SK-N-SH (cell line): ENCODE measurements at regions not wholly inside any gene's neighbourhood (a gene's known extent, or its start where the extent isn't known, plus 50 kb on each side); places are given as distances from the start of the nearest gene placed in this dataset.

Source experiments
- CTCF ChIA-PET: fragments of 300-600, 350-600 bp; formaldehyde crosslinking; extraction: SDS; loops from one replicate; lab custom pipeline; 2021; lab: Yijun Ruan, JAX
- POLR2A ChIA-PET: fragments of 350-600 bp; sonication (Branson Sonifier 250); formaldehyde crosslinking; extraction: SDS; loops from one replicate; lab custom pipeline; 2020; ENCODE audit warnings: antibody characterized with exemption, inconsistent platforms; lab: Yijun Ruan, JAX
- DNase-seq: peaks from one replicate; pipeline ENCODE4 v3.0.0; 2012
- H2AFZ ChIP-seq: fragments of 200-600 bp; sonication (generic); 2 replicates; pipeline ENCODE4 v1.8.1; 2016; ENCODE audit warnings: antibody characterized with exemption, mild to moderate bottlenecking, low read depth
- H3F3A ChIP-seq: fragments of 200-600 bp; sonication (generic); replicated peaks from 2 replicates; pipeline ENCODE3; 2016; ENCODE audit warnings: antibody characterized with exemption, mild to moderate bottlenecking; ENCODE audit not compliant: insufficient read depth
- H3K27ac ChIP-seq, 2 experiments: fragments of 200-500 bp in 1 of 2; fragments of 200-600 bp in 1 of 2; sonication (Bioruptor generic) in 1 of 2; sonication (generic), shearing (Covaris generic) in 1 of 2; 2 replicates each; pipeline versions ENCODE4 v1.5.1 to v1.6.1; 2014 to 2016; ENCODE audit warnings: low read depth in 2 of 2, inconsistent platforms in 1 of 2, low read length in 1 of 2, mild to moderate bottlenecking in 1 of 2, mixed read lengths in 1 of 2
- H3K27me3 ChIP-seq: fragments of 200-600 bp; sonication (generic), shearing (Covaris generic); 2 replicates; pipeline ENCODE4 v1.6.1; 2016; ENCODE audit warnings: mixed run types; ENCODE audit not compliant: insufficient read depth
- H3K36me3 ChIP-seq, 2 experiments: fragments of 200-500 bp in 1 of 2; fragments of 200-600 bp in 1 of 2; sonication (Bioruptor generic) in 1 of 2; sonication (generic) in 1 of 2; replicated peaks in 1 of 2; 2 replicates each; pipeline versions ENCODE3 to v1.5.1; 2014 to 2016; ENCODE audit warnings: low read length in 1 of 2, mild to moderate bottlenecking in 1 of 2; ENCODE audit not compliant: insufficient read depth in 2 of 2, control insufficient read depth in 1 of 2
- H3K4me1 ChIP-seq, 2 experiments: fragments of 200-500 bp in 1 of 2; fragments of 200-600 bp in 1 of 2; sonication (Bioruptor generic) in 1 of 2; sonication (generic), shearing (Covaris generic) in 1 of 2; 2 replicates each; pipeline versions ENCODE4 v1.5.1 to v1.6.1; 2014 to 2016; ENCODE audit warnings: low read depth in 1 of 2, low read length in 1 of 2, mixed run types in 1 of 2; ENCODE audit not compliant: insufficient read depth in 2 of 2, control insufficient read depth in 1 of 2
- H3K4me2 ChIP-seq: fragments of 200-600 bp; sonication (generic), shearing (Covaris generic); 2 replicates; pipeline ENCODE4 v1.6.1; 2017; ENCODE audit warnings: mixed run types
- H3K4me3 ChIP-seq, 2 experiments: fragments of 200-500 bp in 1 of 2; fragments of 200-600 bp in 1 of 2; sonication (Bioruptor generic) in 1 of 2; sonication (generic), shearing (Covaris generic) in 1 of 2; 2 replicates each; pipeline versions ENCODE4 v1.5.1 to v1.8.1; 2014 to 2016; ENCODE audit warnings: low read depth in 2 of 2, inconsistent platforms in 1 of 2, low read length in 1 of 2, mild to moderate bottlenecking in 1 of 2, mixed read lengths in 1 of 2, moderate library complexity in 1 of 2
- H3K79me2 ChIP-seq: fragments of 200-600 bp; sonication (generic); 2 replicates; pipeline ENCODE4 v1.8.1; 2017; ENCODE audit warnings: mild to moderate bottlenecking; ENCODE audit not compliant: insufficient read depth
- H3K9ac ChIP-seq: fragments of 200-600 bp; sonication (generic); 2 replicates; pipeline ENCODE4 v1.6.1; 2017; ENCODE audit warnings: mixed run types
- H3K9me2 ChIP-seq: fragments of 200-600 bp; sonication (generic); 2 replicates; pipeline ENCODE4 v1.6.1; 2017; ENCODE audit warnings: mixed run types
- H3K9me3 ChIP-seq: fragments of 200-600 bp; sonication (generic); 2 replicates; pipeline ENCODE4 v1.6.1; 2017; ENCODE audit warnings: mixed run types, mild to moderate bottlenecking, moderate library complexity
- H4K20me1 ChIP-seq: fragments of 200-600 bp; sonication (generic); 2 replicates; pipeline ENCODE4 v1.6.1; 2017; ENCODE audit warnings: mild to moderate bottlenecking, mixed run types; ENCODE audit not compliant: insufficient read depth
- EZH2phosphoT487 ChIP-seq: fragments of 200-600 bp; sonication (generic); IDR thresholded peaks from 2 replicates; pipeline ENCODE4 v1.6.1; 2017; ENCODE audit warnings: low read depth, mixed run types, mild to moderate bottlenecking, antibody characterized with exemption, moderate library complexity, borderline replicate concordance
- FOSL2 ChIP-seq: IDR thresholded peaks from 2 replicates; pipeline ENCODE4 v1.4.0; 2012; ENCODE audit warnings: low read depth, mild to moderate bottlenecking, moderate library complexity, borderline replicate concordance
- GATA2 ChIP-seq: sonication (generic); formaldehyde crosslinking; IDR thresholded peaks from 2 replicates; pipeline ENCODE4 v1.5.0; 2020; ENCODE audit warnings: mild to moderate bottlenecking, missing genetic modification reagents
- IRF3 ChIP-seq: fragments of 150-350 bp; IDR thresholded peaks from 2 replicates; pipeline ENCODE4 v1.6.1; 2016; ENCODE audit warnings: mild to moderate bottlenecking, low read depth, low read length
- MEF2A ChIP-seq: IDR thresholded peaks from 2 replicates; pipeline ENCODE4 v1.4.0; 2012; ENCODE audit warnings: low read depth, borderline replicate concordance
- NFIC ChIP-seq: IDR thresholded peaks from 2 replicates; pipeline ENCODE4 v1.4.0; 2012; ENCODE audit warnings: borderline replicate concordance
- PBX3 ChIP-seq: IDR thresholded peaks from 2 replicates; pipeline ENCODE4; 2012
- POLR2AphosphoS5 ChIP-seq: IDR thresholded peaks from 2 replicates; pipeline ENCODE4 v1.6.1; 2012; ENCODE audit warnings: low read depth, low read length
- RAD21 ChIP-seq: IDR thresholded peaks from 2 replicates; pipeline ENCODE4 v1.6.1; 2012; ENCODE audit warnings: mild to moderate bottlenecking, low read length
- SMC3 ChIP-seq: IDR thresholded peaks from 2 replicates; pipeline ENCODE4 v1.6.1; 2012; ENCODE audit warnings: low read depth, low read length, improper control_type of control experiment
- TAF1 ChIP-seq: IDR thresholded peaks from 2 replicates; pipeline ENCODE4 v1.6.1; 2012; ENCODE audit warnings: low read depth, mild to moderate bottlenecking, low read length, moderate library complexity, borderline replicate concordance
- TCF12 ChIP-seq: IDR thresholded peaks from 2 replicates; pipeline ENCODE4 v1.4.0; 2012
- USF1 ChIP-seq: IDR thresholded peaks from 2 replicates; pipeline ENCODE4 v1.4.0; 2012; ENCODE audit warnings: low read depth, borderline replicate concordance
- YY1 ChIP-seq: IDR thresholded peaks from 2 replicates; pipeline ENCODE4 v1.4.0; 2012; ENCODE audit warnings: low read depth, mild to moderate bottlenecking
- ZBTB33 ChIP-seq: IDR thresholded peaks from 2 replicates; pipeline ENCODE4 v1.4.0; 2012; ENCODE audit warnings: low read depth, borderline replicate concordance
- WGBS: methylation state at CpG from one replicate; pipeline ENCODE4 v1.1.6; 2017; ENCODE audit warnings: low lambda C conversion rate; 5-methylcytosine and 5-hydroxymethylcytosine counted together

- Histone ChIP-seq H3F3A (peaks cover 25% of the 10 kb centered on the region), H3K9me3 (no peaks in the 10 kb centered on the region), H3K4me2 (no peak overlapping the region), H3K4me1 (peaks cover 0 to 22% of the 10 kb centered on the region in 2 experiments; a peak in 3 of 4 replicates), H3K27me3 (no peaks in the 10 kb centered on the region), H2AFZ (no peak overlapping the region), H3K9ac (no peak overlapping the region), H4K20me1 (no peaks in the 10 kb centered on the region), H3K79me2 (no peaks in the 10 kb centered on the region), H3K36me3 (no peaks in the 10 kb centered on the region), H3K4me3 (no peak overlapping the region), H3K27ac (no peak overlapping the region), H3K9me2 (no peaks in the 10 kb centered on the region)
- ChIA-PET CTCF (interaction anchor here (0.6 kb wide), 1 partner anchor 827 kb away, joined by 3 read pairs; no protein-coding TSS in a partner anchor), POLR2A (no interaction called here)
- TF ChIP-seq RAD21: no peak
- TF ChIP-seq GATA2: no peak
- no peak for TF ChIP-seq YY1
- no peak for TF ChIP-seq PBX3
- no peak for TF ChIP-seq EZH2phosphoT487
- TF ChIP-seq TAF1: no peak
- 100% methylated on average over 1 of the region's 1 CpG for WGBS
- no peak for DNase-seq
These were observed 90.8 kb downstream of the GJA1 start for GRCh38 chr6:121526282-121526681.

GRCh38 chr6:121531658-121532169, 96.3 kb downstream of the GJA1 start:
- Histone ChIP-seq H3K79me2 (no peaks in the 10 kb centered on the region), H3K4me1 (no peaks in the 10 kb centered on the region), H3K27me3 (no peaks in the 10 kb centered on the region), H4K20me1 (no peaks in the 10 kb centered on the region), H3K4me2 (no peak overlapping the region), H3F3A (no peaks in the 10 kb centered on the region), H3K36me3 (no peaks in the 10 kb centered on the region), H3K9me3 (no peaks in the 10 kb centered on the region), H3K9ac (no peak overlapping the region), H3K27ac (no peak overlapping the region), H3K9me2 (no peaks in the 10 kb centered on the region), H2AFZ (no peak overlapping the region), H3K4me3 (no peak overlapping the region)
- CTCF ChIA-PET: no interaction called here
- 63% methylated on average over 4 of the region's 4 CpGs for WGBS
- POLR2A ChIA-PET: no interaction called here
- no peak for TF ChIP-seq TCF12
- no peak for DNase-seq

- no peaks in the 10 kb centered on the region for H3K27me3 ChIP-seq
- no peak for TF ChIP-seq FOSL2
- no peak for TF ChIP-seq YY1
- TF ChIP-seq EZH2phosphoT487: no peak
- TF ChIP-seq POLR2AphosphoS5: no peak
- no peak for TF ChIP-seq TCF12
- TF ChIP-seq IRF3: no peak
- no peak for TF ChIP-seq SMC3
- no peak for TF ChIP-seq MEF2A
- TF ChIP-seq NFIC: no peak
- TF ChIP-seq USF1: no peak
- TF ChIP-seq ZBTB33: no peak
- TF ChIP-seq, all 33 proteins: peak for 0
- POLR2A ChIA-PET: no interaction called here
- no peak overlapping the region for H3K4me3 ChIP-seq
- H3K9ac ChIP-seq: no peak overlapping the region
- WGBS: 91% methylated on average over 3 of the region's 3 CpGs
- H3K79me2 ChIP-seq: no peaks in the 10 kb centered on the region
- no peaks in the 10 kb centered on the region for H4K20me1 ChIP-seq
- no peaks in the 10 kb centered on the region for H3K4me1 ChIP-seq
- H2AFZ ChIP-seq: no peak overlapping the region
- H3K9me3 ChIP-seq: no peaks in the 10 kb centered on the region
- no peak overlapping the region for H3K4me2 ChIP-seq
- H3K36me3 ChIP-seq: no peaks in the 10 kb centered on the region
- DNase-seq: no peak
- CTCF ChIA-PET: interaction anchor here (0.7 to 1.2 kb wide), 2 partner anchors 11 to 16 kb away, joined by 3 to 4 read pairs; no protein-coding TSS in a partner anchor
- no peaks in the 10 kb centered on the region for H3F3A ChIP-seq
- H3K9me2 ChIP-seq: no peaks in the 10 kb centered on the region
- H3K27ac ChIP-seq: no peak overlapping the region
These were observed 97.9 kb downstream of the GJA1 start for GRCh38 chr6:121533321-121533841.
